GM12878 (cell line): ENCODE measurements at regions not wholly inside any gene's neighbourhood (a gene's known extent, or its start where the extent isn't known, plus 50 kb on each side); places are given as distances from the start of the nearest gene placed in this dataset.
A peak's percentile ranks its signal among the peaks of the same experiment; 100 is the strongest.

ENCODE experiments used
- ETV6 ChIP-seq, 2 experiments: fragments of 450-650 bp in 1 of 2; IDR thresholded peaks in 1 of 2; conservative IDR thresholded peaks in 1 of 2; 2 replicates each; pipeline ENCODE4 v1.6.1; 2014; ENCODE audit warnings: antibody characterized with exemption in 1 of 2, borderline replicate concordance in 1 of 2, low read depth in 1 of 2, mild to moderate bottlenecking in 1 of 2, moderate library complexity in 1 of 2
- USF2 ChIP-seq: IDR thresholded peaks from 2 replicates; pipeline ENCODE4 v1.6.1; 2011; ENCODE audit warnings: low read depth, low read length, improper control_type of control experiment, borderline replicate concordance

DNA sequence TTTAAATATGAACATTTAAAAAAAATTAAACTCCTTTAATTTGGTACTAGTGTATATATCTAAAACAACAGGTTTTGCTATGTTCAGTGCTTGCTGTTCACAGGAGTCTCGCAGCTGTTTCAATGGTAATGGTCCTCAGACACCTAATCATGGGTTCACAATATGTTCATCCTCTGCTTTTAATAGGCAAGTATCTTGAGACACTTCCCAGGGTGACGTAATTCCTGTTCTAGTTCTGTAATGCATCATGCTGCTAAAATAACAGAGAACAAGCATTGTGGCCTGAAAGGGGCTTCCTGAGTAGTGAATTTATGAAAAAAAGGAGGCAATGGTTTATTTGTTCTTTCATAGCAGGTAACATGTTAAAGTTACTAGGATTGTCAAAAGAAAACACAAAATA lies 625.2 kb upstream of the GBE1 start:
- TF ChIP-seq ETV6 (conservative IDR thresholded peaks at IDR 0.05 in 1 of 2, IDR thresholded peaks at IDR 0.05 in 1 of 2; ENCODE audit: borderline replicate concordance in 1 of 2, low read depth in 1 of 2) (peak in 1 of 2 experiments; percentile 63; a peak in 1 of 4 replicates), USF2 (no peak)
